ENCODE measurements at regions not wholly inside any gene's neighbourhood (a gene's known extent, or its start where the extent isn't known, plus 50 kb on each side); places are given as distances from the start of the nearest gene placed in this dataset.

DNA sequence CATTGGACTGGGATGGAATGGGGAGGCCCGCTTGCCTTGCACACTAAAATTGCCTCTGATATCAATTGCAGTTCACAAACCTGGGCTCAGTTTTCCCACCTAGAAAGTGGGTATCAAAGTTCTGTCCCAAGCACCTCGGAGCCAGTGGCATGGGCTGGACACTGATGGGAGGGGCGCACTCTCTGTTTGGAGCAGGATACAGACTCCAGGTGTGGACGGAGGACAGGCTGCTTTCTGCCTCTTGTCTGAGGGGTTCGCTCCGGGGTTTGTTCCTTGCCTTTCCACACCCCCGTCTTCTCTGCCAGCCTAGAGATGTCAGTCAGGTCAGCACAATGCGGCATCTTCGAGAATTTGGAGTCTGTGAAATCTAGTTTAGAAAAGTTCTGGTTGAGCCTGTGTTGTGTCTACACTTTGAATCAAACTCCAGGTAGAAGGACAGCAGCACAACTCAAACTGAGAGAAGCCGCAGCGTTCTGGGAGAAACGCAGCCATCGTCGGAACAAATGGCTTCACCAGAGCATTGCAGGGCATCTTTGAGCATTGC lies 141.9 kb downstream of the TEX29 start:
- Histone ChIP-seq H3K27ac (no peak overlapping the region), H3K4me3 (no peak overlapping the region), H3K36me3 (no peaks in the 10 kb centered on the region), H3K4me1 (no peaks in the 10 kb centered on the region), H3K27me3 (no peaks in the 10 kb centered on the region), H3K9me3 (no peaks in the 10 kb centered on the region)
- no peak for TF ChIP-seq POLR2A (IDR thresholded peaks at IDR 0.05)
- TF ChIP-seq, protein P1, sequence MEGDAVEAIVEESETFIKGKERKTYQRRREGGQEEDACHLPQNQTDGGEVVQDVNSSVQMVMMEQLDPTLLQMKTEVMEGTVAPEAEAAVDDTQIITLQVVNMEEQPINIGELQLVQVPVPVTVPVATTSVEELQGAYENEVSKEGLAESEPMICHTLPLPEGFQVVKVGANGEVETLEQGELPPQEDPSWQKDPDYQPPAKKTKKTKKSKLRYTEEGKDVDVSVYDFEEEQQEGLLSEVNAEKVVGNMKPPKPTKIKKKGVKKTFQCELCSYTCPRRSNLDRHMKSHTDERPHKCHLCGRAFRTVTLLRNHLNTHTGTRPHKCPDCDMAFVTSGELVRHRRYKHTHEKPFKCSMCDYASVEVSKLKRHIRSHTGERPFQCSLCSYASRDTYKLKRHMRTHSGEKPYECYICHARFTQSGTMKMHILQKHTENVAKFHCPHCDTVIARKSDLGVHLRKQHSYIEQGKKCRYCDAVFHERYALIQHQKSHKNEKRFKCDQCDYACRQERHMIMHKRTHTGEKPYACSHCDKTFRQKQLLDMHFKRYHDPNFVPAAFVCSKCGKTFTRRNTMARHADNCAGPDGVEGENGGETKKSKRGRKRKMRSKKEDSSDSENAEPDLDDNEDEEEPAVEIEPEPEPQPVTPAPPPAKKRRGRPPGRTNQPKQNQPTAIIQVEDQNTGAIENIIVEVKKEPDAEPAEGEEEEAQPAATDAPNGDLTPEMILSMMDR (IDR thresholded peaks at IDR 0.05) = no peak
- DNase-seq = no peak
- intact Hi-C loops (cut with DNase I) = loop anchor here in 1 of 2 donors (10.0 kb wide), 1 partner anchor 983 kb away; no protein-coding TSS in a partner anchor
- no peak for ATAC-seq
- WGBS (ENCODE audit: insufficient coverage, low coverage, low lambda C conversion rate, missing lambda C conversion rate) = 77% methylated on average over 11 of the region's 14 CpGs

DNA sequence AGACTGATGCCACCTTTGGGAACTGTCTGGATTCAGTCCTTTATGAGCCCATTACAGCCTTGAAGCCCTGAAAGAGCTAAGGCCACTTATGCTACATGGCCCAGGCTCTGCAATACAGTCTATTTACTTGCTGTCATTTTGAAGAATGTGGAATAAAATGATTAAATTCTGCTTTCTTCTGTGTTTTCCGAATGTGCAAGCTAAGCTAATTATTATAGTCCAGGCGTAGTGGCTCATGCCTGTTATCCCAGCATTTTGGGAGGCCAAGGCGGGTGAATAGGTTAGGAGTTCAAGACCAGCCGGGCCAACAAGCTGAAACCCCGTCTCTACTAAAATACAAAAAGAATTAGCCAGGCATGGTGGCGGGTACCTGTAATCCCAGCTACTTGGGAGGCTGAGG lies 142.5 kb downstream of the TEX29 start:
- DNase-seq (no peak), ATAC-seq (no peak)
- Histone ChIP-seq H3K4me1 (no peaks in the 10 kb centered on the region), H3K36me3 (no peaks in the 10 kb centered on the region), H3K9me3 (no peaks in the 10 kb centered on the region), H3K27ac (no peak overlapping the region), H3K27me3 (no peaks in the 10 kb centered on the region), H3K4me3 (no peak overlapping the region)
- 61% methylated on average over 5 of the region's 6 CpGs for WGBS (ENCODE audit: insufficient coverage, low coverage, low lambda C conversion rate, missing lambda C conversion rate)
- TF ChIP-seq, protein P1 (IDR thresholded peaks at IDR 0.05) = no peak
- TF ChIP-seq POLR2A (IDR thresholded peaks at IDR 0.05) = no peak
- intact Hi-C loops (cut with DNase I) = loop anchor here in 1 of 2 donors (10.0 kb wide), 1 partner anchor 982 kb away; no protein-coding TSS in a partner anchor

DNA sequence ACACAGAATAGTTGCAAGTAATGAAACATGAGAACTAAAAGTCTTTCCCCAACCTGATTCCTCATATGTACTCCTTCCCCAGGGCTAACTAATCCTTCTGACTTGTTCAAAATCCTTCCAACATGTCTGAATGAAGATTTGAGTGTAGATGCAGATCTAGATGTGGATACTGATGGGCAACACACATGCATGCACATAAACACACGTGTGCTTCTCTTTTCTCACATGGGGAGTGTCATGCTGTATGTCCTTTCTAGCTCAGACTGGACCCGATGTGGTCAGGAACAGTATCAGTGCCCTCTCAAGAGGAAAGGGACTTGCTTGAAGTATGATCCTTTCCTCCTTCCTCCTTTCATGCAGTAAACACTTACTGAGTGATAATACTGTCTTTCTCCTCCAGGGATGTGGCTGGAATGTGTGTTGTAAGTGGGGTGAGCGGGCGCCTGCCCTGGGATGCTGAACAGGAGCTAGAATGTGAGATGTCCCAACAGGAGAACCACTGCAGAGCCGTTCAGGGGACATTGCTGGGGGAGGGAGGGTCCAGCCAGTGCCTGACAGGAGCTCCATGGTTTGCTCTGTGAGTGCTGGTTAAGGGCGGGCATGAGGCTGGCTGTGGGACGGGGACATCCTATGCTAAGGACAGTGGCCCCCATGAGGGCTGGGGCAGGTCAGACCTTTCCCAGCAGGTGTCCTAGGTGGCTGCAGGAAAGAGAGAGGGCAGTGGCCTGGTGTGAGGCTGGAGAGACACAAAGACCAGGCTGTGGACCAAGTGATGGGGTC lies 146.9 kb downstream of the TEX29 start:
- Histone ChIP-seq H3K36me3 (no peaks in the 10 kb centered on the region), H3K4me3 (no peak overlapping the region), H3K27ac (no peak overlapping the region), H3K27me3 (no peaks in the 10 kb centered on the region), H3K9me3 (no peaks in the 10 kb centered on the region), H3K4me1 (no peaks in the 10 kb centered on the region)
- intact Hi-C loops (cut with DNase I) = loop anchor here in 1 of 2 donors (10.0 kb wide), 1 partner anchor 978 kb away; no protein-coding TSS in a partner anchor
- DNase-seq (no peak), ATAC-seq (peak in 1 of 4 donors; percentile 23)
- TF ChIP-seq POLR2A (IDR thresholded peaks at IDR 0.05) = no peak
- TF ChIP-seq, protein P1 (IDR thresholded peaks at IDR 0.05) = no peak
- WGBS (ENCODE audit: insufficient coverage, low coverage, low lambda C conversion rate, missing lambda C conversion rate) = 63% methylated on average over 5 of the region's 7 CpGs

DNA sequence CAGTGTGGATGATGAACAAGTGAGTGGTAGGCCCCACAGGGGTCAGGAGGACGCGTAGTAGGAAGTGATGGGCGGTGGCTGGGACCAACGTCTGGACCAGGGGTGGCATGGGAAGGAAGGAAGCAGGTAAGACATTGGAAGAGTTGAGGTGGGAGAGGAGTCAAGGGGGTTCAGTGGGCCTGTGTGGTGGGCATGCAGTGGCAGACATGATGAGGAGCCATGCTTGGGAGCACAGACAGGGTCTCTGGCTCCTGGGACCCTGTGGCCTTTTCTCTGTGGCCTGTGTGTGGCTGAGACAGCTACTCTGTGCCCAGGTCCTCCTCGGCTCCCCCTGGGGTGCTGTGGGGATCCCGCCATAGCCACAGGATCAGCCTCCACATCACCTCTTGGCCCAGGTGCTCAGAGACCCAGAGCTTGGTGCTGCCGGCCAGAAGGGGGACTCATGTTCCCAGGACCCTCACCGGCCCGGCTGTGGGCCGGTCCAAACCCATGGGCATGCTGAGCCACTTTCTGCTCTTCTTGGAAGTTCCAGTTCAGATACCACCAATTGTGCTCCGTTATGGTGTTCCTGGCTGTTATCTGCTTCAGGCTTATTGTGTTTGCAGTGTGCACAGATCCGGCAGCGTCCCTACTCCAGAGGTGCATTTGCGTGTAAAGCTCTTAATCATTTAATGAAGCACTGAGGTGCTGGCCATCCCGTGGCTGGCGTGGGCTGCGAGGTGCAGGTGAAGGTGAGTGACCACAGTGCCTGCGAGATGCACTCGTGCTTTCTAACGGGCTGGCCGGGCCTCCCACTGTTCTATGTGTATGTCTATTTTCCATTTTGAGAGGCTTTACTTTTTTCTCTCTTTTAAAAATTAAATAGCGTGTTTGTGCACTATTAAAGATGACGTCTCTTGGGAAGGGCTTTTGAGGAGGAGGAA lies 147.9 kb downstream of the TEX29 start:
- H3K27me3 ChIP-seq = no peaks in the 10 kb centered on the region
- WGBS (ENCODE audit: insufficient coverage, low coverage, low lambda C conversion rate, missing lambda C conversion rate) = 74% methylated on average over 18 of the region's 23 CpGs
- no peak for ATAC-seq

More for the DNA sequence above, 147.9 kb downstream of the TEX29 start:
- H3K4me1 ChIP-seq = no peaks in the 10 kb centered on the region
- H3K27ac ChIP-seq = no peak overlapping the region
- no peak for TF ChIP-seq POLR2A (IDR thresholded peaks at IDR 0.05)
- TF ChIP-seq, protein P1 (IDR thresholded peaks at IDR 0.05) = no peak
- intact Hi-C loops (cut with DNase I) = loop anchor here in 1 of 2 donors (10.0 kb wide), 1 partner anchor 977 kb away; no protein-coding TSS in a partner anchor
- no peak for DNase-seq
- H3K4me3 ChIP-seq = no peak overlapping the region
- H3K36me3 ChIP-seq = no peaks in the 10 kb centered on the region
- H3K9me3 ChIP-seq = no peaks in the 10 kb centered on the region
